ENCODE measurements at regions not wholly inside any gene's neighbourhood (a gene's known extent, or its start where the extent isn't known, plus 50 kb on each side); places are given as distances from the start of the nearest gene placed in this dataset.

DNA sequence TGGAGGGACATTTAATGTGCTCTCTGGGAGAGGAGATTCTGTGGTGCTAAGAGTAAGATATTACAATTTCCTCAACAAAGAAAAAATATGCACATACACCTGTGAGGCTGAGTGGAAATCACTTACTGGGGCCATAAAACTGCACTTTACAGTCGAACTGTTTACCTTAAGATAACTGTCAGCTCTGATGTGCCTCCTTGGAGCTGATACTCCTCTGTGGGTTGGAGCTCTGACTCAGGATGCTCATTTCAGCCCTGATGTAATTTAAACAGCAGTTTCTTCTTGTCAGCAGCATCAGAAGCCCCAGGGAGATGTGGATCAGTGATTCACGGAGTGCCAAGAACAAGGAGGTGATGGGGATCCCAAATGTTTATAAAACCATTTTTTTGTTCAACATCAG, 241.9 kb upstream of the SFRP2 start:
- intact Hi-C loops (cut with micrococcal nuclease; ENCODE audit: unreplicated experiment), result no loop called here
- no peaks in the 10 kb centered on the region for H3F3A ChIP-seq (ENCODE audit: insufficient read depth, low read depth)
- no peaks in the 10 kb centered on the region for H3K36me3 ChIP-seq (ENCODE audit: low read depth)
- no peak overlapping the region for H3K4me2 ChIP-seq
- TF ChIP-seq CTCF (conservative IDR thresholded peaks at IDR 0.05) (no peak), EZH2 (IDR thresholded peaks at IDR 0.05; ENCODE audit: low read depth) (no peak)
- DNase-seq, result no peak
- H3K9me2 ChIP-seq (ENCODE audit: insufficient read depth), result no peaks in the 10 kb centered on the region; the same call in 1 of the 2 replicates
- no peak overlapping the region for H3K27ac ChIP-seq
- CTCF ChIA-PET, result no interaction called here
- no peaks in the 10 kb centered on the region for H4K20me1 ChIP-seq (ENCODE audit: insufficient read depth)
- no peaks in the 10 kb centered on the region for H3K4me1 ChIP-seq (replicated peaks; ENCODE audit: insufficient read depth)
- no peaks in the 10 kb centered on the region for H3K27me3 ChIP-seq (ENCODE audit: insufficient read depth, low read depth)
- H2AFZ ChIP-seq, result no peak overlapping the region
- POLR2A ChIA-PET (ENCODE audit: unreplicated experiment), result no interaction called here
- no TSS peak for BruUV-seq (replicated peaks)
- no peak overlapping the region for H3K4me3 ChIP-seq
- H3K9me3 ChIP-seq (ENCODE audit: insufficient read depth, low read depth), result no peaks in the 10 kb centered on the region
- no peaks in the 10 kb centered on the region for H3K79me2 ChIP-seq (ENCODE audit: low read depth)

DNA sequence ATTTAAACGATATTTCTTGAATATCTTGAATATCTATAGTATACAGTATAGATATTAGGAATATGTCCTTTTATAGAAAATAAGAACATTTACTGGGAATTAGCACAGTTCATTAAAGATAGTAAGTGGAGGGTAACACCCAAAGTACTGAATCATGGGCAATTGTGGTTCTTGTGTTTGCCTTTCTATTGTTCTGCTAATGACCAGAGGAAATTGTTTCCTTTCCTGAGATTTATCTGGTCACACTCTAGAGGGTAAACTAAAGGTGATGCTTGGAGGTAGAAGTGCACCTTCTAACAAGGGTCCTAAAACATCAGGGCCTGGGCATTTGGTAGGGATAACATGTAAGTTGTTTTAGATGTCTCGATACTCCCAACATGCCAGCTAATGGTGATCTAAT, 241.3 kb upstream of the SFRP2 start:
- no peak for DNase-seq
- H4K20me1 ChIP-seq (ENCODE audit: insufficient read depth), result no peaks in the 10 kb centered on the region
- CTCF ChIA-PET, result no interaction called here
- intact Hi-C loops (cut with micrococcal nuclease; ENCODE audit: unreplicated experiment), result no loop called here
- no peak overlapping the region for H3K27ac ChIP-seq
- H3K79me2 ChIP-seq (ENCODE audit: low read depth), result no peaks in the 10 kb centered on the region
- POLR2A ChIA-PET (ENCODE audit: unreplicated experiment), result no interaction called here
- no peak overlapping the region for H3K4me2 ChIP-seq
- H3F3A ChIP-seq (ENCODE audit: insufficient read depth, low read depth), result no peaks in the 10 kb centered on the region
- H2AFZ ChIP-seq, result no peak overlapping the region
- H3K4me3 ChIP-seq, result no peak overlapping the region
- TF ChIP-seq EZH2 (IDR thresholded peaks at IDR 0.05; ENCODE audit: low read depth) (no peak), CTCF (conservative IDR thresholded peaks at IDR 0.05) (no peak)
- H3K4me1 ChIP-seq (replicated peaks; ENCODE audit: insufficient read depth), result no peaks in the 10 kb centered on the region
- no TSS peak for BruUV-seq (replicated peaks)
- no peaks in the 10 kb centered on the region for H3K27me3 ChIP-seq (ENCODE audit: insufficient read depth, low read depth)
- H3K9me3 ChIP-seq (ENCODE audit: insufficient read depth, low read depth), result no peaks in the 10 kb centered on the region
- no peaks in the 10 kb centered on the region for H3K36me3 ChIP-seq (ENCODE audit: low read depth)
- H3K9me2 ChIP-seq (ENCODE audit: insufficient read depth), result no peaks in the 10 kb centered on the region; the same call in 1 of the 2 replicates

DNA sequence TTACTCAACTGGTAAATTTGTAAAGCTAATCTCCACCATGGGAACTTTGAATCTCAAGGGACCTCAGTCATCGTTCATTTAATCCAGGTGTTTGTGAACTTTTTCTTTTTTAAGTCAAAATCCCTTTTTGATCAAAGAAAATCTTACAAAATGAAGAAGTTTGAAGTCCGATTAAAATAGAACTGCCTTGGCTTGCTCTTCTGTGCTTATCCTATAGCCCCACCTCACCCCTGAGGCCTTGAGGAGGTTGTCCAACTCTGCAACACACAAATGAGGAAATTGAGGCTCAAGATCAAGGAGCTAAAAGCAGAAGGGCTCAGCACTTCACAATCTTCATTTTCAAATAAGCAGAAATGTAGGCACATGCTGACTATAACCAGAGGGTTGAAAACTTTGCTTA, 240.3 kb upstream of the SFRP2 start:
- no peaks in the 10 kb centered on the region for H3K79me2 ChIP-seq (ENCODE audit: low read depth)
- H3K36me3 ChIP-seq (ENCODE audit: low read depth), result no peaks in the 10 kb centered on the region
- intact Hi-C loops (cut with micrococcal nuclease; ENCODE audit: unreplicated experiment), result no loop called here
- DNase-seq, result no peak
- H2AFZ ChIP-seq, result no peak overlapping the region
- H3K27ac ChIP-seq, result no peak overlapping the region
- H3K4me3 ChIP-seq, result no peak overlapping the region
- no peaks in the 10 kb centered on the region; the same call in 1 of the 2 replicates for H3K9me2 ChIP-seq (ENCODE audit: insufficient read depth)
- no peaks in the 10 kb centered on the region for H3F3A ChIP-seq (ENCODE audit: insufficient read depth, low read depth)
- POLR2A ChIA-PET (ENCODE audit: unreplicated experiment), result no interaction called here
- TF ChIP-seq CTCF (conservative IDR thresholded peaks at IDR 0.05) (no peak), EZH2 (IDR thresholded peaks at IDR 0.05; ENCODE audit: low read depth) (no peak)
- CTCF ChIA-PET, result no interaction called here
- H3K4me1 ChIP-seq (replicated peaks; ENCODE audit: insufficient read depth), result no peaks in the 10 kb centered on the region
- H3K4me2 ChIP-seq, result no peak overlapping the region
- no peaks in the 10 kb centered on the region for H3K9me3 ChIP-seq (ENCODE audit: insufficient read depth, low read depth)
- BruUV-seq (replicated peaks), result no TSS peak
- H4K20me1 ChIP-seq (ENCODE audit: insufficient read depth), result no peaks in the 10 kb centered on the region
- H3K27me3 ChIP-seq (ENCODE audit: insufficient read depth, low read depth), result no peaks in the 10 kb centered on the region
